Calu3 (cell line): ENCODE measurements at regions not wholly inside any gene's neighbourhood (a gene's known extent, or its start where the extent isn't known, plus 50 kb on each side); places are given as distances from the start of the nearest gene placed in this dataset.

Experiments used
- BruUV-seq: library from RNA; stranded (reverse); fragments of 400-500 nt; replicated peaks from 2 replicates; lab custom pipeline; 2021; lab: Mats Ljungman, UMichigan
- CTCF ChIA-PET: fragments of 300-600 bp; sonication (Branson Sonifier 250); formaldehyde crosslinking; loops from one replicate; lab custom pipeline; 2022; ENCODE audit warnings: antibody characterized with exemption; lab: Charles Lee
- DNase-seq: peaks from one replicate; pipeline ENCODE4 v3.0.0; 2022
- H3K27ac Mint-ChIP-seq: one replicate; pipeline ENCODE4 v1.8.0; 2022; ENCODE audit warnings: mixed read lengths; ENCODE audit not compliant: unreplicated experiment
- H3K27me3 Mint-ChIP-seq: one replicate; pipeline ENCODE4 v1.8.0; 2022; ENCODE audit warnings: mixed read lengths; ENCODE audit not compliant: unreplicated experiment
- H3K36me3 Mint-ChIP-seq: one replicate; pipeline ENCODE4 v1.8.0; 2022; ENCODE audit warnings: mild to moderate bottlenecking, moderate library complexity, mixed read lengths; ENCODE audit not compliant: insufficient read depth, unreplicated experiment
- H3K4me1 Mint-ChIP-seq: one replicate; pipeline ENCODE4 v1.8.0; 2022; ENCODE audit warnings: mild to moderate bottlenecking, low read depth, mixed read lengths; ENCODE audit not compliant: unreplicated experiment
- H3K4me3 Mint-ChIP-seq: one replicate; pipeline ENCODE4 v1.8.0; 2022; ENCODE audit warnings: mild to moderate bottlenecking, low read depth, moderate library complexity, mixed read lengths; ENCODE audit not compliant: unreplicated experiment
- H3K9me3 Mint-ChIP-seq: one replicate; pipeline ENCODE4 v1.8.0; 2022; ENCODE audit warnings: low read depth, mixed read lengths; ENCODE audit not compliant: unreplicated experiment
- intact Hi-C: fragments of 100-400 bp; cut with micrococcal nuclease; formaldehyde crosslinking; loops from one replicate; pipeline ENCODE4 v1.10.0; 2022; ENCODE audit not compliant: unreplicated experiment
- TF ChIP-seq, protein P1 (sequence below): fragments of 200-600 bp; IDR thresholded peaks from one replicate; pipeline ENCODE4 v1.8.0; 2022; ENCODE audit warnings: antibody characterized with exemption; ENCODE audit not compliant: unreplicated experiment

GRCh38 chr4:56744030-56744429 lies 62.9 kb upstream of the HOPX start:
- no TSS peak for BruUV-seq
- H3K36me3 Mint-ChIP-seq, result no peaks in the 10 kb centered on the region
- H3K4me3 Mint-ChIP-seq, result no peak overlapping the region
- peaks cover 8% of the 10 kb centered on the region for H3K4me1 Mint-ChIP-seq
- TF ChIP-seq, protein P1, sequence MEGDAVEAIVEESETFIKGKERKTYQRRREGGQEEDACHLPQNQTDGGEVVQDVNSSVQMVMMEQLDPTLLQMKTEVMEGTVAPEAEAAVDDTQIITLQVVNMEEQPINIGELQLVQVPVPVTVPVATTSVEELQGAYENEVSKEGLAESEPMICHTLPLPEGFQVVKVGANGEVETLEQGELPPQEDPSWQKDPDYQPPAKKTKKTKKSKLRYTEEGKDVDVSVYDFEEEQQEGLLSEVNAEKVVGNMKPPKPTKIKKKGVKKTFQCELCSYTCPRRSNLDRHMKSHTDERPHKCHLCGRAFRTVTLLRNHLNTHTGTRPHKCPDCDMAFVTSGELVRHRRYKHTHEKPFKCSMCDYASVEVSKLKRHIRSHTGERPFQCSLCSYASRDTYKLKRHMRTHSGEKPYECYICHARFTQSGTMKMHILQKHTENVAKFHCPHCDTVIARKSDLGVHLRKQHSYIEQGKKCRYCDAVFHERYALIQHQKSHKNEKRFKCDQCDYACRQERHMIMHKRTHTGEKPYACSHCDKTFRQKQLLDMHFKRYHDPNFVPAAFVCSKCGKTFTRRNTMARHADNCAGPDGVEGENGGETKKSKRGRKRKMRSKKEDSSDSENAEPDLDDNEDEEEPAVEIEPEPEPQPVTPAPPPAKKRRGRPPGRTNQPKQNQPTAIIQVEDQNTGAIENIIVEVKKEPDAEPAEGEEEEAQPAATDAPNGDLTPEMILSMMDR, result no peak
- H3K27ac Mint-ChIP-seq, result no peak overlapping the region
- H3K27me3 Mint-ChIP-seq, result no peaks in the 10 kb centered on the region
- no peak for DNase-seq
- CTCF ChIA-PET, result no interaction called here
- intact Hi-C loops, result no loop called here
- H3K9me3 Mint-ChIP-seq, result no peaks in the 10 kb centered on the region

DNA sequence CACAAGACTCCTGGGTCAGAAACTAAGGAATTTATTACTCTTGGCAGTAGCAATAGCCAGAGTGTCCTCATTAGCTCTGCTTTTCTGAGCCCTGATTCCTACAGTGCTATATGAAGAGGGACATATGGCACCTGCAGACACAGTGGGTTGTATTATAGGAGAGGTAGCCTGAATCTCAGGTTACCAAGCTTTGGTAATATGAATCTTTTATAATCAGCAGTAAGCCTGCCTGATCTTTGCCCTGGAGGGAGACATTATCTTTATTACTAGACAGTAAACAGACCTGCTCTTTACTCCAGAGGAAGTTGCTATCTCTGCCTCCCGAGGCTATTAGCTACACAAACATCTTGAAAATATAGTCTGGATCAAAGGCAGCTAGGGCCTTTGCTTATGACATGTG lies 62.5 kb upstream of the HOPX start:
- TF ChIP-seq, protein P1, result no peak
- intact Hi-C loops, result no loop called here
- Mint-ChIP-seq H3K27ac (no peak overlapping the region), H3K36me3 (no peaks in the 10 kb centered on the region), H3K9me3 (no peaks in the 10 kb centered on the region), H3K27me3 (no peaks in the 10 kb centered on the region), H3K4me3 (no peak overlapping the region), H3K4me1 (peaks cover 8% of the 10 kb centered on the region)
- BruUV-seq, result no TSS peak
- no peak for DNase-seq
- CTCF ChIA-PET, result no interaction called here

- no peak for DNase-seq
- Mint-ChIP-seq H3K4me1 (peaks cover 8% of the 10 kb centered on the region), H3K27me3 (no peaks in the 10 kb centered on the region), H3K27ac (no peak overlapping the region), H3K4me3 (no peak overlapping the region), H3K36me3 (no peaks in the 10 kb centered on the region), H3K9me3 (no peaks in the 10 kb centered on the region)
- TF ChIP-seq, protein P1, result no peak
- intact Hi-C loops, result no loop called here
- CTCF ChIA-PET, result no interaction called here
- BruUV-seq, result no TSS peak
These were observed 61.2 kb upstream of the HOPX start for GRCh38 chr4:56742080-56742871.

DNA sequence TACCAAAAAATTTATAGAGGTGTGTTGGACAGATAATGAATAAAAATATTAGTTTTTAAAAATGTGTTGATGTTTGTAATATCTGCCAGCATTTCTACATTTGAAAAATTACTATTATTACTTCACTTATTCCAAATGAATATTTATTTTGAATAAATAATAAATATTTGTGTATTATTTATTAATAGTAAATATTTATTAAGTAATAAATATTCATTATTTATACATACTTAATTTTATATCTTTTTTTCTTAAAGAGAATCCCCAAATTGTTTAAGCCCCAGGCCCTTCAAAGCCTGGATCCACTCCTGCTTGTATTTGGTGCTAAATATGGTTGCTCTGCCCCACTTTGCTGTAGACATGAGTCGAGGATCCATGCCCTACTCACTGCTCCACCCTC lies 60.5 kb upstream of the HOPX start:
- Mint-ChIP-seq H3K36me3 (no peaks in the 10 kb centered on the region), H3K27me3 (no peaks in the 10 kb centered on the region), H3K27ac (no peak overlapping the region), H3K4me3 (no peak overlapping the region), H3K9me3 (no peaks in the 10 kb centered on the region), H3K4me1 (peaks cover 8% of the 10 kb centered on the region)
- no peak for DNase-seq
- BruUV-seq, result no TSS peak
- TF ChIP-seq, protein P1, result no peak
- CTCF ChIA-PET, result no interaction called here
- intact Hi-C loops, result no loop called here
